OCI-M2 (cell line): ENCODE measurements at regions not wholly inside any gene's neighbourhood (a gene's known extent, or its start where the extent isn't known, plus 50 kb on each side); places are given as distances from the start of the nearest gene placed in this dataset.
"Not testable (repeated sequence)": the region's sequence is repeated elsewhere in the genome, so short reads cannot be mapped to it uniquely, and the experiment has no call there.

ENCODE experiments used
- DNase-seq: peaks from one replicate; lab custom pipeline; 2025; ENCODE audit not compliant: unreplicated experiment; lab: John Stamatoyannopoulos, UW

- DNase-seq, result no peak
These were observed 750.9 kb upstream of the GOT2 start for GRCh38 chr16:59484833-59485516.

DNA sequence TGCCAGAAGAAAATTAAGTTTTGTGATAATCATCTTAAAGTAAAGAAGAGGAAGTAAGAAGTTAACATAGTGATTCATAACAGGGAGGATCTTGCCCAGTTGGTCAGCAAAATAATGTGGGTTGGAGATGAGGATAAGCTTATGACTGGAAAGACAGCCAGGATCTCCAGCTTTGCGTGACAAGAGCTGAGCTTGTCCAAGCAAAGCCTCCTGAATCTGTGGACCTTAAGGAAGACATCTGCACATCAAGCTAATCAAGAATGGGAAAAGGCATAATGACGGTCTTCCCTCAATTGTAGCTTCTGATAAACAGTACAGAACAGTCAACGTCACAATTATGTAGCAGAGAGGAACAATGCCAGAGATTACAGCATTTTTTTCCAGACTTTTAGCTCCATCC, 744.7 kb upstream of the GOT2 start:
- DNase-seq, result no peak

- DNase-seq, result no peak
These were observed 736.4 kb upstream of the GOT2 start for GRCh38 chr16:59470556-59470955.

GRCh38 chr16:59469266-59469665, 735.1 kb upstream of the GOT2 start:
- DNase-seq, result no peak

DNA sequence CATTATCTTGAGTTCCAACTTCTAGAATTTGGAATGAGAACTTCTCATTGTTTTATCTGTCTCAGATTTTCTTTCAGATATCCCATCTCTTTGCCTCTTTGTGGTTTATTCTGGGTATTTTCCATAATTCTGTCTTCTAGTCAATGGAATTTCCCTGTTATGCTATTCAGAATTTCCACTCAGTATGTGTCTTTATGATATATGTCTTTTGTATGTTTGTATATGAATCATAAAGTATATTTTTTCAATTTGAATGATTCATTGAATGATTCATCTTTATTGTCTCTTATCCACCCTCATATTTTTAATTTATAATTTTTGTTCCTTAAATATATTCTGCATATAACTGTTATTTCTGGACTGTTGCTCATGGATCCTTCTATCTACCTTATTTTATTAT, 729.7 kb upstream of the GOT2 start:
- no peak for DNase-seq

DNA sequence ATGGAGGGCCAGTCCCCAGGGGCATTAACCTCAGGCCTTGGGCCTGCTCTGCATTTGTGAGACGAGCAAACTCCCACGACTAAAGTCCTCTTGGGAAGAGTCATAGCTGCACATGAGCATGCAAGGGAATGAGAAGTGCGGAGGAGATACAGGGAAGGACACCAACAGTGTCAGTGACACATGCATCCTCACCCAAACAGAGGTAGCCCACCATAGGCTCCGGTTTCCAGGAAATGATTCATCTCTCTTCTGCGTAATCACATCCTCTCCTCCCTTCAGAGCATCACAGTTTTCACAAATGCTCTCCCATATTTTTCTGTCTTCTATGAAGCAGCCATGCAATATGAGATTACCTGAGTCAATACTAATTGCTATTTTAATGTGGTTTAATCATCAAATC, 725.7 kb upstream of the GOT2 start:
- no peak for DNase-seq

DNA sequence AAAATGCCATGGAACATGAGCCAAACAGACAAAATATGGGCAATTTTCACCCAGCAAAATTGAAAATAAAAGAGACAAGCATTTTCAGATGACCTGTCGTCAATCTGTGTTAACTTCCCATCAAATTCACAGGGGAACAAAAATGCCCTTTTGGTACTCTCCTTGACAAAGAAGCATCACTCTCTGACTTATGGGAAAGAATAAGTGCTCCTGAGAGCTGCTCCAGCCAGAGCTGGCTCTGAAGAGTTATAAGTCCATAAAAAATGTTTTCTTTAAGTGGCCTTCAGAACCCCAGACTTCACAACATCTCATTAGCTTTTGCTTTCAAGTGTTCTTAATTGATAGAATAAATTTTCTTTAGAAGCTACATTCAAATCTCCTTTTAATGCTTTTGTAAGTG, 721.4 kb upstream of the GOT2 start:
- DNase-seq, result no peak

GRCh38 chr16:59450513-59450912, 716.4 kb upstream of the GOT2 start:
- not testable (repeated sequence) for DNase-seq

DNA sequence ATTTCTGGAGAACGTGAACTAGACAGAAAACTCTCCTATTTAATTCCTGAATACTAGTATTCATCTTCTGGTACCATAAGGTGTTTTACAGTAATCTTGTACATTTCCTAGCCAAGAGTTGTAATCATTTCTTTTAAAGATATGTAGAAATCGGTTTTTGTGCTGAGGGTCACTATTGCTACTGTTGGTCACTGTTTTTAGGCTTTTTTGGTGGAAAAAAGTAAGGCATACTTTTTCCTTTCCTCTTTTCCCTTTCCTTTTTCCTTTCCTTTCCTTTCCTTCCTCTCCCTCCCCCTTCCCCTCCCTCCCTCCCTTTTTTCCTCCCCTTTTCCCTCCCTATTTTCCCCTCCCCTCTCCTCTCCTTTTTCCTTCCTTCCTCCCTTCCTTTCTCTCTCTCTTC, 706.4 kb upstream of the GOT2 start:
- no peak for DNase-seq

DNA sequence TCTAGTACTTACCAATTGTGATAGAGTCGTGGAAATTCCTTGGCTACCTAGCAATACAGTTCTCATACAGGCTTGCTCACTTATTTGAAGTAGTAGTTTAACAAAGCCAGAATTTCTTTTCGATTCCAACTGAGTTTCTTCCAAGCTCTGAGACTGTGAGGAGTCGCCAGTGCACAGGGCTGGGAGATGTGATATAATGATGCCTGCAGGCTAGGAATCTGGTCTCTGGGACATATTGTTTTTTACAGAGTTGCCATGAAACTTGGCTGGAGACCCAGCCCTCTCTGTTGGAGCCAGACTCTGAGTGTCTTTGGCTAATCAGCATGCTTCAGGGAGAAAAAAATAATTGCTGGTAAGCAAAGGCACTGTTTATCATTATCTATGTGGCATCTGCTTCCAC, 698.8 kb upstream of the GOT2 start:
- no peak for DNase-seq

DNA sequence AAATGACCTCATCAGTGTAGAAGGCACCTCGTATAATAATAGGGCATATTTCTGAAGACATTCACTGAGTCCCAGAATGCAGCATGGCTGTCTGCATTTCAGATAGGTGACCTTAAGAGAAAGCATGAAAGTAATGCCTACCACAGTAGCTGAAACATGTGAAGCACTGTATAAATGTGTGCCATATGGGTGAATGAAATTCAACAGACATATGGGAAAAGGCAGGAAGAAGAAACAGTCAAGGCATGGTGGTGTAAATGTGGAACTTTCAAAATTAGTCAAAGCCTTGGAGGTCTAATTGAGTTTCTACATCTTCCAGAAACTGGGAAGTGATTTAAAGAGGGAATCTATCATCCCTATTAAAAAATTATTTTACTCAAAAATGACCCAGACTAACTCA, 698.2 kb upstream of the GOT2 start:
- DNase-seq, result no peak

DNA sequence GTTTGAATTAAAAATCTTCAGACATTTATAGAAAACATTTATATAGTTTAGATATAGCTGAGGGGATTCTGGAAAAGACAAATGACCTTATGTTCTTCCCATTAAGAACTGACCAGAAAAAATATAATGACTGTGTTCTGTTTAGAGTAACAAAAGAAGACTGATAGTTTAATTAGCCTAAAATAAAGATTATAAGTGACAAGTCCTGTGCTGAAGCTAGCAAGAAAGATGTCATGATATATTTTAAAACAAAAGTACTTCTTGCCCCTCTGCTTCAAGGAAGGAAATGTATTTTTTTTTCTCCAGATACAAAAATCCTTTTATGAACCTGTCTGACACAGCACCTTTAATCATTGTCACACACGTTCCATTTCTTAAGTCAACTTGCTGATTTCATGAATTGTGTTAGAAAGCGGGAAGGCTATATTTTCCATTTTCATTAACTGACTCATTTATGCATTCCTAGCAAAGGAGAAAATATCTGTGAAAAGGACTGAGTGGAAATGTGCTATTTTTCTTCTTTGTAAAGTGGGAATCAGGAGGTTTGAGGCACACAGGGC, 690.7 kb upstream of the GOT2 start:
- no peak for DNase-seq

DNA sequence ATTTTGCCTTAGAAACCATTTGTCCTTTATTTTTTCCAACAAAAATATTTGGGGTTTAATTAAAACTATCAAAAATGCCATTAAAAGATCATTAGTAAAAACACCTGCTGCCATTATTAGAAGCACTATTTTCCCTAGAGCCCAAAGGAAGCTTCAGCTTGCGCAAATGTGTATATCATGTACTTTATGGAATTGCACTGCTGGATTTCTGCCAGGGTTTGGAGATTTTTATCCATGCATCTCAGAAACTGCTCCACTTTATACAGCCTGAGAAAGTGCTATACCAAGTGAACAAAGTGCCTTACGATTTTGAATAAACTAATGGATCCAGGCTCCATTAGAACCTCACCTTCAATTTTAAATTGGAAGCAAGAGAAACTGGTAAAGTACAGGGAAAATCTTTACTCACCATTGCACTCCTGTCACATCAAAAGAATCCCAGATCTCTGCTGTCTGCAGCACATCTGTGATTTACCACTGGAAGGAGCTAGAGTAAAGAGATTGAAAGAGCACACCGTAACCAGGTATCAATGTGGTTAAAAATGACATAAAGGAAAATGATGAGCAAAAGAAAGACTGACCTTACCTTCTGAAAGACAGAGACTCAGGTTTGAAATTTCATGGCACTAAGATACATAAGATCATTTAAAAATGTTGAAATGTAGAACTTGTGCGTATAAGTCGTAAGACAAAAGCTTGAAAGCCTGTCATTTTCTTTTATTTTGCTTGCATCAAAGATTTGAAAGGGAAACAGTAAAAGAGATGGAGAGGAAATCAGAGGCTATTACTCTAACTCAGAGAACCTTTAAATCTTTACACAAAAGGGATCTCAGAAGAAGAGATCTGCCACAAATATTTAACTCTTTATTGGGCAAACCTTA, 678.1 kb upstream of the GOT2 start:
- no peak for DNase-seq

DNA sequence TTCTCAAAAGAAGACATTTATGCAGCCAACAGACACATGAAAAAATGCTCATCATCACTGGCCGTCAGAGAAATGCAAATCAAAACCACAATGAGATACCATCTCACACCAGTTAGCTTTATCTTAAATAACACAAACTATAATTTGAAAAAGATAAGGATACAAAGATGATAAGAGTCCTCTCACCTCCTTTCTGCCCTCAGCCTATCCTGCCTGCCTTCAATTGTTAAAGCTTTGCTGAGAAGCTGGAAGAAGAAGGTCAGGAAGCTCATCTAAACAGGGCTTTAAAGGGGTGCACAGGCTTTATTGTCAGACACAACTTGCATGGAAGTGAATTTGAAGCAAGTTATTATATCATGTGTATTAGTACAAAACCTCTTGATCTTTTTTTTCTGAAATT, 676.3 kb upstream of the GOT2 start:
- no peak for DNase-seq

GRCh38 chr16:59405802-59406201, 671.7 kb upstream of the GOT2 start:
- DNase-seq, result no peak

- DNase-seq, result no peak
These were observed 670.4 kb upstream of the GOT2 start for GRCh38 chr16:59404509-59404908.

GRCh38 chr16:59400830-59401229, 666.7 kb upstream of the GOT2 start:
- DNase-seq, result no peak

DNA sequence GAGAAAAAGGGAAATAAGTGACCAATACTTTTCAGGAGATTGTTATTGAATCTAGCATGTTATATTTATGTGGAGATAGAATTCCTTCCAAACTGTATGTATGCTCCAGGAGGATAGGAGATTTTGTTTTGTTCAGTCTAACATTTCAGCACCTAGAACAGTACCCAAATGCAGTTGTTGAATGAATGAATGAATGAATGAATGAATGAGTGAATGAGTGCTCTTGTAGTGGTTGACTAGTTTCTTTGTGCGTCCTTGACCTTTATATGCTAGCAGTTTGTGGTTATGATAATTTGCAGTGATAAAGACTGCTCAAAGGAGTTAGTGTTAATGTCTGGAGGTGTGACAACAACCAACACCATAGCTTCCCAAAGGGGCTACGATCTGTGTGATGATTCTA, 663.5 kb upstream of the GOT2 start:
- no peak for DNase-seq

DNA sequence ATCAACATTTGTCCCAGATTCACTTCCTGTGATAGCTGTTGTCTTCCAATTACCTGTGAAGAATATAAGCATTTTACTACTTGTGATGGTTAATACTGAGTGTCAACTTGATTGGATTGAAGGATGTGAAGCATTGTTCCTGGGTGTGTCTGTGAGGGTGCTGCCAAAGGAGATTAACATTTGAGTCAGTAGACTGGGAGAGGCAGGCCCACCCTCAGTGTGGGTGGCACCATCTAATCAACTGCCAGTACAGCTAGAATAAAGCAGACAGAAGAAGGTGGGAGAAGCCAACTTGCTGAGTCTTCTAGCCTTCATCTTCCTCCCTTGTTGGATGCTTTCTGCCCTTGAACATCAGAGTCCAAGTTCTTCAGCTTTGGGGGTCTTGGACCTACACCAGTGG, 660.4 kb upstream of the GOT2 start:
- DNase-seq, result no peak

DNA sequence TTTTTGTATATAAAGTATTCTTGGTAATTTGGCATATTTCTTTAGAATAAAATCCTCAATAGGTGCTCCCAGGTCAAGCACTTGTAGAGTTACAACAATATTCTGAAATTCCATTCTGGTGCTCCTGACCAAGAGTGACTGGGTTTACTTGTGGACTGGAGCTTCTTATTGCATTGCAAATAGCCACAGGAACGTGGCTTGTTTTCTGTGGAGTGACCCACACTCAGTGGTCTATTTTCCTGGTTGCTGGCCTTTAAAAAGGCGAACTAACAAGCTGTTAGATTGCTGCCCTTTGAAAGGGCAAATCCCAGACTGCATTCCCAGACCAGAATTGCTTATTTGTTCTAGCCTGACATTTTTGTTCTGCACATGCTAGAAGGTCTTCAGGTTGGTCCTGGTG, 658.8 kb upstream of the GOT2 start:
- no peak for DNase-seq

DNA sequence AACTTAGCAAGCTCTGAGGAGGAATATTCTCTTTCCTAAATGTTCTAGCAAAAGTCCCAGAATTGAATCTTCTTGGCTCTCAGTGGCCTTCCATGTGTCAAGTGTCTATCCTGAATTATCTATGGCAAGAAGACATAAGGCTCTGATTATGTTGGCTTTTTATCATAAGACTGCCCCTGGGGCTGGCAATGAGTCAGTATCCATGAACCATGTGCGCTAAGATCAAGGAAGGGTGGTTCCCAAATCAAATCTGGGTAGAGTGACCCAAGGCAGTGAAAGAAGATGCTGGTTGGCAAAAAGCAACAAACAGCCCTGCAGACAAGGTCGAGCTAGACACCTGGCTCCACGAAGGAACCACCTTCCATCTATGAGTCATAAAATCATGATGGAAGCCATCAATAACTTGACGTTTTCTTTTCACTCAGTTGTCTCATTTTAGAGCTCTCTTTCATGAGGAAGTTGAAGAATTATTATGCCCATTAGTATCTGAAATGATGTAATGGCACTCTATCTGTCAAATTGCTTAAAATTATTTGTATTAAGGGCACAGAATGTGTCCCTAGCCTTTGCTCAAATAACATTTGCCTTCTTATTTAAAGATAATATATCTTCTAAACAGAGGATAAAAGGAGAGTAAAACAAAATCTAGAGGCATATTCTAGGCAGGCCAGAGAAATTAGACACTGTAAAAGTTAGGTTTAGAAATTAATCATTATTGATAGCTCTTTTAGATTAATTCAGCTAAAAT, 657.7 kb upstream of the GOT2 start:
- DNase-seq, result no peak

DNA sequence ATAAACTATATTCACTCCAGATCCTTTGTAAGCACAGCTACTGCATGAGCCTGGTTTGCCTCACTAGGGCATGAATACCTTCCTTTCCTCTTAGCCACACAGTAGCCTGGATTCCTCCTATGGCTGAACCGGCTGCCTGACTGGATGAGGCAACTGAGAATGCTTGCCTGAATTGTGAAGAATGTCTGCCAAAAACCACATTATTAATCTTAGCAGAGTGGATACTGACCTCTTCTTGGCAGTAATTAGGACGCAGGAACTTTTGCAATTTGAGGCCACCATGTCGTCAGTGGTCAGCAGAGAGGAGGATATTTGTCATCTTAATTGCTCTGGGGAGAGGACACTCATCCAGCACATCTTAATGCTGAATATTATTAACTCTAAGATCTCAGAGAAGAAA, 651.8 kb upstream of the GOT2 start:
- no peak for DNase-seq
